RPMI8226 (cell line): ENCODE measurements at regions not wholly inside any gene's neighbourhood (a gene's known extent, or its start where the extent isn't known, plus 50 kb on each side); places are given as distances from the start of the nearest gene placed in this dataset.

Experiments
- DNase-seq: peaks from one replicate; pipeline ENCODE4 v3.0.0-alpha.2; 2015

DNA sequence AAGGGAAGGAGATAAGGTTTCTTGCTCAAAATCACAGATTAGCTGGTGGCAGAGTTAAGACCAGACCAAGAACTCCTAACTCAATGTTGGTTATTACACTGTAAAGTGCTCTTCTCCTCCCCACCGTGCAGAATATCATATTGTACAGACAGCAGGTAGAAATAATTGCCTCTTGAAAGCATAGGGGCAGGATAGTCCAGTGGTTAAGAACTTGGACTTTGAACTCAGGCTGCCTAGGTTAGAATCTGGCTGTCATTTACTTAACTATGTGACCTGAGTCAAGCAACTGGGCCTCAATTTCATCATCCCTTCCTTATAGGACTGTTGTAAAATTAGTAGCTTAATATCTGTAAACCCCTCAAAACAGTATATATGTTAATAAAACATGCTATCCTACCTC, 114.9 kb upstream of the HIVEP3 start:
- no peak for DNase-seq

DNA sequence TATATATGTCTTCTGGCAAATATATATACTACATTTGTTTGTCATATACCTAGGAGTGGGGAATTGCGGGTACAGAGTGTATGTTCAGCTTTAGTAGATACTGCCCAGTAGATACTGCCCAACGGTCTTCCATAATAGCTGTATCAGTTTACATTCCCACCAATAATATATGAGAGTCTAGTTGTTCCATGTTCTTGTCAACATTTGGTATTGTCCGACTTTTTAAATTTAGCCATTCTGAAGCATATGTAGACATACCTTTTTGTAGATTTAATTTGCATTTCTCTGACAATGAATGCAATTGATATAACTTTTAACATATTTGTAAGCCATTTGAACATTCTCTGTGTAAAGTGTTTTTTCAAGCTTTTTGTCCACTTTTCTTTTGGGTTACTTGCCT, 99.0 kb upstream of the HIVEP3 start:
- no peak for DNase-seq

DNA sequence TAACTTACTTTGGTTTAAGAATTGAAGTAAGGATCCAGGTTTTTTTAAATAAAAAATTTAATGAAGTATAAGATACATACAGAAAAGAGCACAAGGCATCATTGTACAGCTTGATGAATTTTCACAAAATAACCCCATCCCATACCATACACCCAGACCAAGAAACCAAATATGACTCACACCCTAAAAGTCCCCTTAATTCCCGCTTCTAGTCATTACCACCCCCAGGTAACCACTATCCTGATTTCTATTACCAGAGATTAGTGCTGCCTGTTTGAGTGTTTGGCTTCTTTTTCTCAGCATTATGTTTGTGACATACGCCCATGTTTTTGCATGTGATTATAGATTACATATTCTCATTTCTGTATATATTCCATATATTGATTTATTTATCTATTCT, 98.5 kb upstream of the HIVEP3 start:
- DNase-seq: no peak

DNA sequence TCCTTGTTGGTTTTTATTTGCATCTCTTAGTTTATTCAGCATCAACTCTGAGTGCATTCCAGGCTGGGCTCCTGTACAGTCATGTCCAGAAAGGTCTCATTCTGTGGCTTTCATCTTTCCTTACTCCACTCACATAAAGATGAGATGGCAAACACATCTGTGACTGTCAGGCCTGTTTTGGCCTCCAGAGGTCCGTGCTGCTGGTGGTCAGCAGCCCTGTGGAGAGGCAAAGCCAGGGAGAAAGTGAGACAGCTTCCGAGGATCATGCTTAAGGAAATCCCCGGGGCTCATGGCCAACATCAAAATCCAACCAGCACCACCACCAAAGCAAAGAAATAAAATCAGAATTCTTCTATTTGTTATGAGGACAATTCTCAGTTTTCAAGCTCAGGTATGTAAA, 96.1 kb upstream of the HIVEP3 start:
- no peak for DNase-seq

DNA sequence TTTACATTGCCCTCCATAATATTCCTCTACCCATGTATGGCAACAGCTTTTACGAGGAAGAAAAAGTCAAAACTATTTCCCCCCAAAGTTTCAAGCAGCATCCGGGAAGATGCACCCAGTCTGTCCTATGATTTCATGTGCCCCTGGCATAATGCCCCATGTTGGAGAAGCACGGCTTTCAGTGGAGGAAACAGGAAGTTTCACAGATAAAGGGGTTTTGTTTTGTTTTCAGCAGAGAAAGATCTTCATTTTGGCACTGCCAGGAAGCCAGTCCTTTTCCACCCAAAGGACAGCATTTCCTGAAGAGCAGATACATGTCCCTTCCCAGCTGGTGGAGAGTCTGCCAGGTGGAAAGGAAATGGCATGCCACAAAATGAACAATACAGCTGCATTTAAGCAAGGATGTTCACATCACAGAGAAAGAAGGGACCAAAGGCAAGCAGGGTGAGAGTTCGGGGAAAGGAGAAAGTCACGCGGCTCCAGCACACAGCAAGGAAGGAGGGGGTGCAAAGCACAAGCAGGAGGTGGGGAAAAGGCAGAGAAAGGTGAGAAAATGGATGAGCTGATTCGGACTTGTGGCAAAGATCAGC, 95.3 kb upstream of the HIVEP3 start:
- DNase-seq: no peak

DNA sequence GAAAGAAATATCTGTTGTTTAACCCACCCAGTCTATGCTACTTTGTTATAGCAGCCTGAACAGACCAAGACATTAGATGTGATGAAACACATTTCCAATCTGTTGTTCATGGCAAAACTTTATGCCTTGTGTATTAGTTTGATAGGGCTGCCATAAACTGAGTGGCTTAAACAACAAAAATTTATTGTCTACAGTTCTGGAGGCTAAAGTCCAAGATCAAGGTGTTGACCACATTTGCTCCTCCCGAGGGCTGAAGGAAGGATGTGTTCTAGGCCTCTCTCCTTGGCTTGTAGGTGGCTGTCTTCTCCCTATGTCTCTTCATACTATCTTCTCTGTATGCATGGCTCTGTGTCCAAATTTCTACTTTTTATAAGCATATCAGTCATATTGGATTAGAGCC, 94.1 kb upstream of the HIVEP3 start:
- no peak for DNase-seq

DNA sequence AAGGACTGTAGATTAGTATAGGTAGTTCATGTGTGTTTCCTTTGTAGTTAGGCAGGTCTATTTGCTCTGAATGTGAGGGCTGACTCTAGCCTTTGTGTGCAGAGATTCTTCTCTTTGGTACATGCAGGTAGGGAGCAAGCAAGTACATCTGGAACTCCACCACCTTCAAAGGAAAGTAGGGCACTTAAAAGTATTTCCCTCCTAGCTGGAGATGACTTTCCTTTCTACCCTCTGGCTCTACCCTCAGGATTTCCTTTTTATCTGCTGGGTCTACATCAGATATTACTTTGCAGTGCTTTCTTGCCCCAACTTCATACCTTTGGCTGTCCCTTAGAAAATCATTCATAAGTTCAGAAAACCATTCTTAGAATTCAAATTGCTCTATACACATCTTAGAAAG, 91.7 kb upstream of the HIVEP3 start:
- no peak for DNase-seq

DNA sequence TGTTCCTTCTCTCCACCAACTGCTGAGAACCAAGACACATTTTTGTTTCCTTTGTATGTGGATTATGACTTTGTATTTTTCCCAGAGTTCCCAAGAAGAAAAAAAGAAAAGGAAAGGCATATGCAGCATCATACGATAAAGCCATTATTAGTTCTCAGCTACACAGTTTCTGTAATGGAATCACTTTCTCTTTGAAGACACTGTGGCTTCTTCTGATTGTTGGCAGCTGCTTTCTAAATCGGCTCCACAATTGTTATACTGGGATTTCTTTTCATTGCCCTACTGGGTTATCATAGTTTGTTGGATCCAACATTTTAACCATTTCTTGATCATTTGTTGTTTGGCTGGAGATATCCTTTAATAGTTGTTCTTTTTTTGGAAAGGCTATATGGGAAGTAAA, 89.5 kb upstream of the HIVEP3 start:
- no peak for DNase-seq

DNA sequence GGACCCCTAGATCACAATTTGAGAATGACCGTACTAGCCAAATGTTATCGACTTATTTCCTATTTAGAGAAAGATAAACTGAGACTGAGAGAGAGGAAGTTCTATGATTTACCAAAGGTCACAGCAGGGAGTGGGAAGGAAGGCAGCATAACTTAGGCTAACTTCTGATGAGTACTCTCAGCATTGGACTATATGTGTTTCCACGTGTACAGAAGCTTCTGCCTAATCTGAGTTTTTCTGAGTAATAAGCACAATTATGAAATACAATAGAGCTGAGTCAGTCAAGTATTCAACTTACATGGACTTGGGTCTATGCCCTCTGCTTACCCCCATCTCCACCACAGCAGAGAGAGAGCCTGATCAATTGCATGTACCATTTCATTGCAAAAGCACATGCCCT, 88.1 kb upstream of the HIVEP3 start:
- DNase-seq: no peak

DNA sequence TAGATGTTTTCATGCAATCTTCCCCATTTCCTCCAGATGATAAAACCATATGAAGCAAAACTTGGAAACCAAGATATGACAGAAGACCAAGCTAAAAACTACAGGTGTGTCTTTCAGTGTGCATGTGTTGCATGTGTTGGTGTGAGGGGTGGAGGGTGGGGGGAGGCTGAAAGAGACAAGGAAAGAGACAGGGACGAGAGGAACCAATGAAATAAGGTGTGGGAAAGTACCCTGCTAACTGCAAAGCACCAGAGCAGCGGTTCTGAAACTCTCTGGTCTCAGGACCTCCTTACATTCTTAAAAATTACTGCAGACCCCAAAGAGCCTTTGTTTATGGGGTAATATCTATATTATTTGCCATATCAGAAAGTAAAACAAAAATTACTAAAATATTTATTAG, 87.4 kb upstream of the HIVEP3 start:
- DNase-seq: no peak

DNA sequence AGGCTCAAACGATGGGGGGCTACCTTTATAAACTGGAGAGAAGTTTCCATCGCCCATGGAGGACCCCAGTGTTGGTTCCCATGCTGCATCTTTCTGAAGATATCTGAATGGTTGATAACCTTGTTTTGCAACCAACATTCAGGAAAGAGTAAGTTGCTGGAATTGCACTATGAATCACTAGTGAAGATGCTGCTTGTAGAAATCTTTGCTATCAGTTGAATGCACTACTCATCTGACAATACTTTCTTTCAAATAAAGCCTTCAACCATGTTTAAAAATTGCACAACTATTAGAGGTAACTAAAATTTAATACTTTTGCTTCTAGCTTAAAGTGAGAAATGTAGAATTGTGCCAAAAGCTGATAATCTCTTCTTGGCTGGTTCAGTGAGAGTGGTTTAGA, 86.8 kb upstream of the HIVEP3 start:
- DNase-seq: no peak

DNA sequence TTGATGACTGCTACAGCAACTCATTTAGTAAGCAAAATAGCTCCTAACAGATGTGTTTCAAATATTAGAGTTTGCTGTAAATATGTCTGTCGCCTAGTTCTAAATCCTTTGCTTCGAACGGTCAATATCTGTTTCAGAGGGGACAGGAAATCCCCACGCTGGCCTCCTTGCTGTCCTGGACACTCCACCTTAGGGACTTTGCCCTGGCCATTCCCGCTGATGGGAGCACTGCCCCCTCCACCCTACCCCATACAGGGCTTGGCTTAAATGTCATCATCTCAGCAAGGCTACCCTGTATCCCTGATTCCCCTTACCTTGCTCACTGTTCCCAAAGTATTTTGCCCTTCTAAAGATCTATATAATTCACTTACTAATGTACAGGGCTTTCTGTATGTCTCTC, 86.1 kb upstream of the HIVEP3 start:
- no peak for DNase-seq

DNA sequence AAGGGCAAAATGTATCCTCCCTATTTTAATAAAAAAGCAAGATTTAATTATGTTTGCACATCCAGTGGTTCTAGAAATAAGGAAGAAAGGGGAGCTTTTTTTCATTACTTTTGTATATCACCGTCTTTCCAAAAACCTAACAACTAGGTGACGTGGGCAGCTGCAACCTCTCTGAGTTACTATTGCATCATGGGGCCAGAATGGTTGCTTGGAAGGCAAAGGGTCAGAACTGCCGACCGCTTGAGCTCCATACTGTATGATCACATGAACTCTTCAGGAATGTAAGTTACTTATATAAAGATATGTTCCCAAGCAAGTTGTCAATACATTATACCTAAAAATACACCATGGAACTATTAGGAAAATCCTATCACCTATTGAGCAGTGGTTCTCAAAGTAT, 85.6 kb upstream of the HIVEP3 start:
- DNase-seq: no peak

DNA sequence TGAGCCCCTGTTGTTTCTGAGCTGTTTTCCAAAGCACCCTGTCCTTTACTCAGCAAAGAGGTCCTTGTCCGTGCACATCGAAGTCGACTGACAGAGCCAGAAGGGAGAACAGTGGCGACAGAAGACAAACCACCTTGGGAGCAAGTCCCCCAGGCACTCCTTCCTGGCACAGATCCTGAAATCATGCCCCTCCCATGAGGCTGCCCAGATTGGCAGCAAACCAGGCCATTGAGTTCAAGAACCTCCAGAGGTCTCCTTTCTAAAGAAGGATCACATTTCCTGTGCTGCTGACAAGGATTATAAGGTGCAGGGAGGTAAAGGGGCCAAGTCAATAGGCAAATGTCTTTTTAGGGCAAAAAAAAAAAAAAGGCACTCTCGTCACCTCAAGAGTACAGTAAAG, 84.7 kb upstream of the HIVEP3 start:
- no peak for DNase-seq

DNA sequence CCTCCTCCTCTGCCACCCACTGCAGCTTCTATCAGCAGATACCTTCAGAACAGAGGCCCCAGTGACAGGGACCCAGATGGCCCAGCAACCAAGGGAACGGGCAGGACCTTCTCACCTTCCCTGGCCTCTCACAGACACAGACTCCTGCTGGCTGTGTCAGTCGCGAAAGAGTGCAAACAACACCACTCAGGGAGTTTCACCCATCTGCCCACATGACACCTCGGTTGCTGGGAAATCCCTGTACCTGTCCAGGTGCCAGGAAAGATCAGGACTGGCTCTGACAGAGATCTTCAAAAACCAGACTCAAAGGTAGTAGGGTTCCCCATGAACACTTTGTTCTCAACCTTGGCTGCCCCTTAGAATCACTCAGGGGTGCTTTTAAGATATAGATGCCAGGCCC, 83.5 kb upstream of the HIVEP3 start:
- no peak for DNase-seq

DNA sequence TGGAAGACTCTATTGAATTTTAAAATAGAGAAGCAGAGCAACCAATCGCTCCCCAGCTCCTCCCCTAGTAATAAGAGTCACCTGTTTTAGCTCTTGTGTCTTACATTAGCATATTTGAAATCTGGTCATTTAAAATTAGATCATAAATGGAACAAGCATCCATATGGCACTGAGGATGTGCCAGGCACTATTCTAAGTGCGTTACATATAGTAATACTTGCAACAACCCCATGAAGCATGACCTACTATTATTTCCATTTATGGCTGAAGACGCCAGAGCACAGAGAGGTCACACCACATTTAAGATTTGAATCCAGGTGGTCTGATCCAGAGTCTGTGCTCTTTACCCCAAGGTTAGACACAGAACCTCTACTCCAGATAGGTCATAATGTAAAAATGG, 82.0 kb upstream of the HIVEP3 start:
- DNase-seq: no peak

DNA sequence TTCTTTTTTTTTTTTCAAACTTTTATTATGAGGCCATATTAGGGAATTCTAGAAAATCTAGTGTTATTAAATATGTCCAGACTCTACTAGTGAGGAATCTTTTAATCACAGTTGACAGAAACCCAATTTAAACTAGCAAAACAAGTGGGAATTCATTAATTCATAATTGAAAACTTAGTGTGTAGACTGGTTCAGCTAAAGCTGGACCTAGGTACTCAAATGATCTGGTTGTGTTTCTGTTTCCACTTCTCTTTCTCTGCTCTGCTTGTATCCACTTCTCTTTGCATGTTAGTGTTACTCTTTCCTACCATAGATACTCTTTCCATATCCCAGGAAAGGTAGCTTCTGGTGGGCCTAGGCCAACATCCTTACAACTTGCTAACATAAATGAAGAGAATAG, 81.2 kb upstream of the HIVEP3 start:
- no peak for DNase-seq

DNA sequence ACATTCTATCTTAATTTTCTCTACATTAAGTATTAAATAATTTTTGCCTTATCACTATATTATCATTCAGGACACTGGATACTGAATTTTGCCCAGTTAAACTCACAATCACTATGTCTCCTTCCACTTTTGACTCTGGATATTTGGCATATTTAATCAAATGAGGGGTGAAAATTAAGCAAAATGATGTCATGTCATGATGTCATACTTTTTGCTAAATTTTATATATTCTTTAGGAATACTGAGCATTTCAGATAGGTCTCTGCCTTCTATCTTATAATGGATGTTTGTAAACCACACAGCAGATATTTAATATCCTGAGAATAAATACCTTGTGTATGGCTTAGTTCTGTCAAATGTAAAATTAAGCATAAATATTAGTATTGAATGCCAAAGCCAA, 79.5 kb upstream of the HIVEP3 start:
- no peak for DNase-seq

DNA sequence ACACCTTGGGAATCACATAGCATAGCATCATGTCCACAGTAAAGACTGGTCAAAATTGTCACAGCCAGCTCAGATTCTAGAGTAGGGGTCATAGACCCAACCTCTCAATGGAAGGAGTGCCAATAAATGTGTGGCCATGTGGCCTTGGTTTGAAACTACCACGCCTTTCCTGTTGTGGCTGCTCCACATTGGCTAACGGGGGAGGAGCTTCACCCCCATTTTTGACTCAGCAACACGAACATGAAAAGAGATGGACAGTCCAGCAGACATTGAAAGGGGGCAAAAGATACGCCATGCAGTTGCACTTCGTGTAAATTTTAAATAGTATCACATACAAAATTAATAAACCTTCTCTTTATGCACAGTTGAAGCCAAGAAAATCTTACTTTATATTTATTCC, 78.4 kb upstream of the HIVEP3 start:
- DNase-seq: no peak

DNA sequence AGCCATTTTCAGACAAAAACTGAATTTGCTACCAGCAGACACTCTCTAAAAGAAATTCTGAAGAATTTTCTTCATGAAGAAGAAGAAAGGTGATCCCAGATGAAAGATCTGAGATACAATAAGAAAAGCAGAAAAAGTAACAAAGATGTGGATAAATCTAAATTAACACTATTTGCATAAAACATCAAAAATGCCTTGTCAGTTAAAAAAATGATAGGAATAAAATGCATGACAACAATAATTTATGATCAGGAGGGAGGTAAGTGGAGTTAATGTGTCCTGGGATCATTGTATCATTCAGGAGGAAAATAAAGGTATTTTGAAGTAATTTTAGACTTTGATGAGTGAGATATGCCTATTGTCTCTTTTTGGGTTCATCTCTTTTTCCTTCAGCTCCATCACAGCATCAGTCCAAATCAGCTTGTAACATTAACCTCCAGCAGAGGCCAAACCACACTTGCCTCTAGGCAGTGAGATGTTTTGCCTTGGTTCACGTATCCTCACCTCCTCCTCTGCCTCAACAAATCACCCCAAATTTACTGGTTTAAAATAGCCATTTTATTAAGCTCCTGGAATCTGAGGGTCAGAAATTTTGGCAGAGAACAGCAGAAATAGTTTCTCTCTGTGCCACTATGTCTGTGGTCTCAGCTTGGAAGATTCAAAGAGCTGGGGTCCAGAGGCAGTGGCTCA, 76.9 kb upstream of the HIVEP3 start:
- no peak for DNase-seq

DNA sequence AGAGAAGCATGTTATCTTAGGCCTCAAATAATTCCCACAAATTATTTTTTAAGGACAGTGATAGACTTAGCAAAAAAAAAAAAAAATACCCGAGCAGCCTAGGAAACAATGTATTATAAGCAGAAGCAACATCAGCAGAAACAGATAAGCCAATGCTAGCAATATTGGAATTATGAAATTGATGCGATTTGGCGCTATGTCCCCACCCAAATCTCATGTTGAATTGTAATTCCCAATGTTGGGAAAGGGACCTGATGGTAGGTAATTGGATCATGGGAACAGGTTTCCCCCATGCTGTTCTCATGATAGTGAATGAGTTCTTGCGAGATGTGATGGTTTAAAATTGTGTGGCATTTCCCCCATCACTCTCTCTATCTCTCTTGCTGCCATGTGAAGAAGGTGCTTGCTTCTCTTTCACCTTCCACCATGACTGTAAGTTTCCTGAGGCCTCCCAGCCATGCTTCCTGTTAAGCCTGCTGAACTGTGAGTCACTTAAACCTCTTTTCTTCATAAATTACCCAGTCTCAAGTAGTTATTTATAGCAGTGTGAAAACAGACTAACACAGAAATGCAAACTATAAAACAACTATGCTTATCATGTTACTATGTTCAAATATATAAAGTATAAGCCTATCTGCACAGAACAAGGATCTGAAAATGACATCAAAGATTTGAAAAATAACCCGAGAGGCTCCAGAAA, 75.6 kb upstream of the HIVEP3 start:
- DNase-seq: no peak

DNA sequence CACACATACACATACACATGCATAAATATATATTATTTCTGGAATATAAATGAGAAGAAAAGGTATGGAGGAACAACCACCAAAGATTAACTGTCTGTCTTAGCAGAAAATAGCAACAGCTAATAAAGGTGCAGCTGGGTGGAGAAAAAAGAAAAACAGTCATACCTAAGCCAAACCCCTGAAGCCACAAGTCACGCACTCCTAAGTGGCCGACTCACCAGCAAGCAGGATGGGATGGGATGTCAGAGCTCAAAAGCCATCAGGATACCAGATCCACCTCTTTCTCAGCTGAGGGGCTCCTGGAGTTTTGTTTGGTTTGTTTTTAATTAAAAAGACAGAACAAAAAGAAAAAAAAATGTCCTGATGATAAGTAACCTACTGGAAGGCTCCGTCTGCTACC, 64.7 kb upstream of the HIVEP3 start:
- DNase-seq: no peak

DNA sequence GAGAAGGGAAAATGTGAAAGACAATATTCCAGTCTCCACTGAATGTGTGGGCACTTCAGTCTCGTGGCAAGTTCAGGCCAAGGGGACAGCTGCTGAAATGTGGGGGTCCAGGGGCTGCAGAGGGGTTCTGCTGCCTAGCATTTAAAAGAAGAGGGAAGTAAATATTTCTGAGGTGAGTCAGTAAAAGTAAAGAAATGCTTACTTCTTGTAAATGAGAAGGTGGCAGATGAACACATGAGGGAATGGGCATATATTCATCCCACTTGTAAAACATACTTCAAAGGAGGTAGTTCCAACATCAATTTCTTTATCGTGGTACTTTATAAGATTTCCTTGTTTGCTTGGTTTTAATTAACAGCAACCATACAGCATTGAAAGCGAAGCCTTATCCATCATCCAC, 63.1 kb upstream of the HIVEP3 start:
- DNase-seq: no peak

DNA sequence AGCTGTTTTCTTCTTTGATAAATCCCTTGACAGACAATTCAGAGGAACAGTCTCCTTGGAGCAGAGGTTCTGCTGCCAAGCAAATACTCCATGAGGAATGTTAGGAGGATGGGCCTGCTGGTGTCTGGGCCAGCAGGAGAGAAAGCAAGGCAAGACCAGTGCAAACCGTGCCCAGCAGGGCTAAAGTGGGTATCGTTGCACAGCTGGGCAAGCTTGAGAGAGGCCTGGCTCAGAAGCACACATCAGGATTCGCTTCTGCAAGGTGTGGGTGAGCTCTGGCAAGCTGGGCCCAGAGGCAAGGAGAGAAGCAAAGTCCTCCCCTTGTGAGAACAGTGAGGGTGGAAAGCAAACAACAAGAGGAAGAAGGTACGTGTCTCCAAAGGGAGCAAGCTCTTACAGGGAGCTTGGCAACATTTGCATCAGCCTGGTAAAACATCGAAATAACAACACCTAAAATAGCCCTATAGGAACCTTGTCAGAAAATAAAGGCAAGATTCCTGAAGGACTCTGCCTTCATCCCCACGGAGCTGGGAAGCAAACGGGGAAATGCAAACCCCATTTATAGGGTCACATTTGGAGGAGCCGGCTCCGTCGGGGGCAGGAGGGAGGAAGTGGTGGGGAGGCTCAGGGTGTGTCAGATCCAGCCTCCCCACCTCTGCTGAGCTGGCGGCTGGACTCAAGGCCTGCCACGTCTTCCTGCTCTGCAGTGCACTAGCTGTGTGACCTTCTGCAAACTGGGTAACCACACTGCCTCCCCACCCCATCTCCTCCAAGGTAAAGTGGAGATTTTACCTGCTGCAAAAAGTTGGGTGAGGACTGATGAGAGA, 62.3 kb upstream of the HIVEP3 start:
- DNase-seq: no peak
